Endothelial cell of umbilical vein (primary cell): ENCODE measurements at regions not wholly inside any gene's neighbourhood (a gene's known extent, or its start where the extent isn't known, plus 50 kb on each side); places are given as distances from the start of the nearest gene placed in this dataset.

Experiments
- BruUV-seq: library from RNA; stranded (reverse); fragments of 400-500 nt; replicated peaks from 2 replicates; lab custom pipeline; 2021; lab: Mats Ljungman, UMichigan
- CTCF ChIA-PET: fragments of 300-600, 350-600 bp; sonication (Branson Sonifier 250); formaldehyde crosslinking; loops from one replicate; lab custom pipeline; 2021; ENCODE audit warnings: antibody characterized with exemption, inconsistent platforms; lab: Charles Lee
- POLR2A ChIA-PET: fragments of 300-600, 350-600 bp; sonication (Branson Sonifier 250); formaldehyde crosslinking; loops from one replicate; lab custom pipeline; 2021; ENCODE audit warnings: antibody characterized with exemption, inconsistent platforms; lab: Charles Lee
- DNase-seq: peaks from one replicate; pipeline ENCODE4 v3.0.0-alpha.2; 2011; ENCODE audit warnings: low read depth, low spot score
- FAIRE-seq: peaks from 2 replicates; lab custom pipeline; 2011; peaks lifted over from hg19 to GRCh38; lab: Jason Lieb, UNC
- H2AFZ ChIP-seq: 2 replicates; pipeline ENCODE4 v1.6.0; 2012; ENCODE audit warnings: low read depth, low read length, control low read depth, inconsistent platforms
- H3K27ac ChIP-seq: 2 replicates; pipeline ENCODE4 v1.5.1; 2011; ENCODE audit warnings: low read depth, mild to moderate bottlenecking, control low read depth, low read length, moderate library complexity; ENCODE audit not compliant: insufficient read depth
- H3K27me3 ChIP-seq, 2 experiments: 2 replicates each; pipeline versions ENCODE4 v1.6.0 to v1.6.1; 2011; ENCODE audit warnings: low read length in 2 of 2, mixed read lengths in 1 of 2; ENCODE audit not compliant: control insufficient read depth in 2 of 2, insufficient read depth in 2 of 2
- H3K36me3 ChIP-seq, 2 experiments: 2 replicates in 1 of 2; 3 replicates in 1 of 2; pipeline ENCODE4 v1.5.1; 2011; ENCODE audit warnings: low read length in 2 of 2, mild to moderate bottlenecking in 1 of 2, moderate library complexity in 1 of 2; ENCODE audit not compliant: control insufficient read depth in 2 of 2, insufficient read depth in 2 of 2; ENCODE audit errors: extremely low read depth in 1 of 2
- H3K4me1 ChIP-seq: 3 replicates; pipeline ENCODE4 v1.5.1; 2011; ENCODE audit warnings: mild to moderate bottlenecking, low read length; ENCODE audit not compliant: control insufficient read depth, insufficient read depth; ENCODE audit errors: extremely low read depth
- H3K4me2 ChIP-seq: 2 replicates; pipeline ENCODE4 v1.6.1; 2011; ENCODE audit warnings: low read length, control low read depth, mixed read lengths; ENCODE audit not compliant: insufficient read depth
- H3K4me3 ChIP-seq, 3 experiments: fragments of 200-600 bp in 1 of 3; sonication (generic), shearing (Covaris generic) in 1 of 3; replicated peaks in 1 of 3; 2 replicates each; pipeline ENCODE4 v1.5.1; 2011 to 2016; ENCODE audit warnings: control low read depth in 3 of 3, low read length in 3 of 3, mild to moderate bottlenecking in 2 of 3, inconsistent platforms in 1 of 3, low read depth in 1 of 3, moderate library complexity in 1 of 3; ENCODE audit not compliant: insufficient read depth in 1 of 3
- H3K79me2 ChIP-seq: 2 replicates; pipeline ENCODE4 v1.6.0; 2012; ENCODE audit warnings: low read length, inconsistent platforms; ENCODE audit not compliant: control insufficient read depth, insufficient read depth
- H3K9ac ChIP-seq: replicated peaks from 2 replicates; pipeline ENCODE3; 2011; ENCODE audit warnings: low read length, control low read depth; ENCODE audit not compliant: insufficient read depth; ENCODE audit errors: extremely low read depth
- H3K9me1 ChIP-seq: replicated peaks from 3 replicates; pipeline ENCODE4 v1.6.0; 2011; ENCODE audit warnings: mild to moderate bottlenecking, low read length; ENCODE audit not compliant: control insufficient read depth, insufficient read depth; ENCODE audit errors: extremely low read depth
- H3K9me3 ChIP-seq: replicated peaks from 2 replicates; pipeline ENCODE4 v1.5.1; 2012; ENCODE audit warnings: low read length, inconsistent platforms; ENCODE audit not compliant: control insufficient read depth, insufficient read depth
- H4K20me1 ChIP-seq: replicated peaks from 2 replicates; pipeline ENCODE3; 2011; ENCODE audit warnings: mild to moderate bottlenecking, low read length; ENCODE audit not compliant: control insufficient read depth, insufficient read depth; ENCODE audit errors: extremely low read depth
- EZH2 ChIP-seq: IDR thresholded peaks from 2 replicates; pipeline ENCODE4 v1.6.1; 2012; ENCODE audit warnings: borderline replicate concordance, low read depth, mild to moderate bottlenecking, moderate library complexity, low read length, inconsistent platforms; ENCODE audit not compliant: severe bottlenecking
- FOS ChIP-seq: IDR thresholded peaks from 2 replicates; pipeline ENCODE4 v1.6.1; 2011; ENCODE audit warnings: mild to moderate bottlenecking, low read length, moderate library complexity, borderline replicate concordance; ENCODE audit not compliant: insufficient read depth
- GATA2 ChIP-seq: IDR thresholded peaks from 2 replicates; pipeline ENCODE4 v1.7.0; 2011; ENCODE audit warnings: low read depth, mild to moderate bottlenecking, moderate library complexity, mixed read lengths, low read length; ENCODE audit not compliant: insufficient read length, insufficient read depth
- JUN ChIP-seq: IDR thresholded peaks from 2 replicates; pipeline ENCODE4 v1.6.1; 2011; ENCODE audit warnings: borderline replicate concordance, low read depth; ENCODE audit not compliant: insufficient read length, insufficient read depth
- MYC ChIP-seq: IDR thresholded peaks from one replicate; pipeline ENCODE4 v1.6.1; 2011; ENCODE audit warnings: mild to moderate bottlenecking, low read depth, low read length
- POLR2A ChIP-seq: IDR thresholded peaks from 2 replicates; pipeline ENCODE4 v1.6.1; 2012; ENCODE audit warnings: low read depth, mild to moderate bottlenecking, control low read depth, low read length
- POLR2AphosphoS5 ChIP-seq: IDR thresholded peaks from 2 replicates; pipeline ENCODE4 v1.6.1; 2012; ENCODE audit warnings: low read depth, mild to moderate bottlenecking, control low read depth, low read length, moderate library complexity; ENCODE audit not compliant: insufficient read depth
- dilution Hi-C: fragments of 300-500 bp; cut with MboI; formaldehyde crosslinking; loops from one replicate; pipeline ENCODE4 v1.15.0; 2019; ENCODE audit warnings: low sequenced_read_pairs; ENCODE audit not compliant: extremely low pct_ligation_motif_present
- intact Hi-C: fragments of 100-400 bp; cut with micrococcal nuclease; formaldehyde crosslinking; loops from one replicate; pipeline ENCODE4 v1.10.0; 2022
- TF ChIP-seq, protein P1 (sequence below), 2 donors: IDR thresholded peaks; 1 replicate in 1 of 2; 2 replicates in 1 of 2; pipeline ENCODE4 v1.5.1; 2011; ENCODE audit warnings: low read length in 2 of 2, mild to moderate bottlenecking in 2 of 2, moderate library complexity in 2 of 2, control low read depth in 1 of 2, inconsistent platforms in 1 of 2, low read depth in 1 of 2; ENCODE audit not compliant: insufficient read depth in 1 of 2; ENCODE audit errors: extremely low read depth in 1 of 2
- TF ChIP-seq, protein P2 (sequence below): IDR thresholded peaks from 2 replicates; pipeline ENCODE4 v1.6.1; 2011; ENCODE audit not compliant: insufficient read depth, insufficient read length

- no peaks in the 10 kb centered on the region for H3K79me2 ChIP-seq
- H3K9ac ChIP-seq: no peak overlapping the region
- ChIA-PET POLR2A (interaction anchor here (0.6 kb wide), 1 partner anchor 342 kb away, joined by 4 read pairs; no protein-coding TSS in a partner anchor), CTCF (interaction anchor here (1.9 kb wide), 1 partner anchor 12 kb away, joined by 20 read pairs; no protein-coding TSS in a partner anchor)
- no peaks in the 10 kb centered on the region for H3K27me3 ChIP-seq
- H3K4me1 ChIP-seq: no peaks in the 10 kb centered on the region
- no peak overlapping the region for H3K4me2 ChIP-seq
- DNase-seq (no peak), FAIRE-seq (no peak)
- no peaks in the 10 kb centered on the region for H3K9me1 ChIP-seq
- BruUV-seq: no TSS peak
- H3K4me3 ChIP-seq: no peak overlapping the region
- dilution Hi-C loops (no loop called here), intact Hi-C loops (no loop called here)
- no peaks in the 10 kb centered on the region for H4K20me1 ChIP-seq
- no peaks in the 10 kb centered on the region for H3K9me3 ChIP-seq
- no peak overlapping the region for H3K27ac ChIP-seq
- TF ChIP-seq POLR2AphosphoS5 (no peak), FOS (no peak), JUN (no peak), EZH2 (no peak), POLR2A (no peak), MYC (no peak), GATA2 (no peak)
- TF ChIP-seq, protein P1, sequence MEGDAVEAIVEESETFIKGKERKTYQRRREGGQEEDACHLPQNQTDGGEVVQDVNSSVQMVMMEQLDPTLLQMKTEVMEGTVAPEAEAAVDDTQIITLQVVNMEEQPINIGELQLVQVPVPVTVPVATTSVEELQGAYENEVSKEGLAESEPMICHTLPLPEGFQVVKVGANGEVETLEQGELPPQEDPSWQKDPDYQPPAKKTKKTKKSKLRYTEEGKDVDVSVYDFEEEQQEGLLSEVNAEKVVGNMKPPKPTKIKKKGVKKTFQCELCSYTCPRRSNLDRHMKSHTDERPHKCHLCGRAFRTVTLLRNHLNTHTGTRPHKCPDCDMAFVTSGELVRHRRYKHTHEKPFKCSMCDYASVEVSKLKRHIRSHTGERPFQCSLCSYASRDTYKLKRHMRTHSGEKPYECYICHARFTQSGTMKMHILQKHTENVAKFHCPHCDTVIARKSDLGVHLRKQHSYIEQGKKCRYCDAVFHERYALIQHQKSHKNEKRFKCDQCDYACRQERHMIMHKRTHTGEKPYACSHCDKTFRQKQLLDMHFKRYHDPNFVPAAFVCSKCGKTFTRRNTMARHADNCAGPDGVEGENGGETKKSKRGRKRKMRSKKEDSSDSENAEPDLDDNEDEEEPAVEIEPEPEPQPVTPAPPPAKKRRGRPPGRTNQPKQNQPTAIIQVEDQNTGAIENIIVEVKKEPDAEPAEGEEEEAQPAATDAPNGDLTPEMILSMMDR (IDR thresholded peaks at IDR 0.05; ENCODE audit: extremely low read depth in 1 of 2, insufficient read depth in 1 of 2, low read depth in 1 of 2, low read length in 2 of 2): no peak
- TF ChIP-seq, protein P2, sequence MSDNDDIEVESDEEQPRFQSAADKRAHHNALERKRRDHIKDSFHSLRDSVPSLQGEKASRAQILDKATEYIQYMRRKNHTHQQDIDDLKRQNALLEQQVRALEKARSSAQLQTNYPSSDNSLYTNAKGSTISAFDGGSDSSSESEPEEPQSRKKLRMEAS: no peak
- no peak overlapping the region for H2AFZ ChIP-seq
- H3K36me3 ChIP-seq: no peaks in the 10 kb centered on the region
Observed at GRCh38 chr13:38570706-38571105, 116.2 kb upstream of the FREM2 start.
